ENCODE measurements at regions not wholly inside any gene's neighbourhood (a gene's known extent, or its start where the extent isn't known, plus 50 kb on each side); places are given as distances from the start of the nearest gene placed in this dataset.

- DNase-seq = no peak
Measured at GRCh38 chr7:35581605-35582210, 113.2 kb downstream of the HERPUD2 start.

GRCh38 chr7:35576031-35576573, 118.8 kb downstream of the HERPUD2 start:
- DNase-seq = no peak

- peak; percentile 55 to 59 for DNase-seq
Measured at GRCh38 chr7:35571611-35572240, 123.2 kb downstream of the HERPUD2 start.

- DNase-seq = no peak
Measured at GRCh38 chr7:35570937-35571336, 124.0 kb downstream of the HERPUD2 start.

- DNase-seq = no peak
Measured at GRCh38 chr7:35565927-35566326, 129.0 kb downstream of the HERPUD2 start.

GRCh38 chr7:35558841-35559240, 136.1 kb downstream of the HERPUD2 start:
- no peak for DNase-seq

- peak; percentile 11 to 37 for DNase-seq
Measured at GRCh38 chr7:35556515-35557471, 138.1 kb downstream of the HERPUD2 start.

GRCh38 chr7:35555934-35556333, 139.0 kb downstream of the HERPUD2 start:
- DNase-seq = no peak

GRCh38 chr7:35555386-35555785, 139.5 kb downstream of the HERPUD2 start:
- no peak for DNase-seq

GRCh38 chr7:35553519-35553918, 141.4 kb downstream of the HERPUD2 start:
- no peak for DNase-seq

- no peak for DNase-seq
Measured at GRCh38 chr7:35552691-35553090, 142.2 kb downstream of the HERPUD2 start.

- DNase-seq = no peak
Measured at GRCh38 chr7:35551321-35552081, 143.4 kb downstream of the HERPUD2 start.

GRCh38 chr7:35550831-35551230, 144.1 kb downstream of the HERPUD2 start:
- DNase-seq = no peak

GRCh38 chr7:35549781-35550180, 145.2 kb downstream of the HERPUD2 start:
- no peak for DNase-seq

- DNase-seq = no peak
Measured at GRCh38 chr7:35548291-35548690, 146.6 kb downstream of the HERPUD2 start.

- no peak for DNase-seq
Measured at GRCh38 chr7:35546691-35547429, 148.1 kb downstream of the HERPUD2 start.

GRCh38 chr7:35545831-35546230, 149.1 kb downstream of the HERPUD2 start:
- DNase-seq = no peak

- DNase-seq = no peak
Measured at GRCh38 chr7:35544028-35544742, 150.8 kb downstream of the HERPUD2 start.

GRCh38 chr7:35537067-35538023, 157.6 kb downstream of the HERPUD2 start:
- no peak for DNase-seq

GRCh38 chr7:35536396-35536826, 158.5 kb downstream of the HERPUD2 start:
- DNase-seq = no peak
